ENCODE measurements at regions not wholly inside any gene's neighbourhood (a gene's known extent, or its start where the extent isn't known, plus 50 kb on each side); places are given as distances from the start of the nearest gene placed in this dataset.
"Not testable (repeated sequence)": the region's sequence is repeated elsewhere in the genome, so short reads cannot be mapped to it uniquely, and the experiment has no call there.

DNA sequence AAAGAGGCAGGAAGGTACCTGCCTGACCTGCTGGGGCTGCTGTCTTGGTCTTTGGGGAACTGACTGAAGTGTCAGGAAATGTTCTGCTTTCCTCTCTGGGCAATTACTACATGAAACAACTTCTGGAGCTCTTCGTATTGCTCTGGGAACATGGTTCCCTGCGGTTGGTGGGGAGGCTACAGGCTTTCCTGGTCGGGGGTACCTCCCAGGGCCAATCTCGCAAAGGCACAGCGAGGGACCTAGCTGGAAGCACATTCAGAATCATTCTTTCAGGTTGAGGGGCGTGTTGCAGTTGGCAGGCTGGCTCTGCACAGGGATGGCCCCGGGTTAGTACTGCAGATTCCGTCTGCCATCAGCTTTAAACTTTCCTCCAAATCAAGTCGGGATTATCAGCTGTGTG is 88.9 kb upstream of the RANBP3L start:
- H3K4me3 ChIP-seq (ENCODE audit: low read depth, low read length): no peak overlapping the region
- no peak for DNase-seq (ENCODE audit: low read depth, low spot score)
- TF ChIP-seq, protein P1, sequence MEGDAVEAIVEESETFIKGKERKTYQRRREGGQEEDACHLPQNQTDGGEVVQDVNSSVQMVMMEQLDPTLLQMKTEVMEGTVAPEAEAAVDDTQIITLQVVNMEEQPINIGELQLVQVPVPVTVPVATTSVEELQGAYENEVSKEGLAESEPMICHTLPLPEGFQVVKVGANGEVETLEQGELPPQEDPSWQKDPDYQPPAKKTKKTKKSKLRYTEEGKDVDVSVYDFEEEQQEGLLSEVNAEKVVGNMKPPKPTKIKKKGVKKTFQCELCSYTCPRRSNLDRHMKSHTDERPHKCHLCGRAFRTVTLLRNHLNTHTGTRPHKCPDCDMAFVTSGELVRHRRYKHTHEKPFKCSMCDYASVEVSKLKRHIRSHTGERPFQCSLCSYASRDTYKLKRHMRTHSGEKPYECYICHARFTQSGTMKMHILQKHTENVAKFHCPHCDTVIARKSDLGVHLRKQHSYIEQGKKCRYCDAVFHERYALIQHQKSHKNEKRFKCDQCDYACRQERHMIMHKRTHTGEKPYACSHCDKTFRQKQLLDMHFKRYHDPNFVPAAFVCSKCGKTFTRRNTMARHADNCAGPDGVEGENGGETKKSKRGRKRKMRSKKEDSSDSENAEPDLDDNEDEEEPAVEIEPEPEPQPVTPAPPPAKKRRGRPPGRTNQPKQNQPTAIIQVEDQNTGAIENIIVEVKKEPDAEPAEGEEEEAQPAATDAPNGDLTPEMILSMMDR (IDR thresholded peaks at IDR 0.05; ENCODE audit: insufficient read depth, low read length, missing control alignments): no peak
- POLR2A ChIA-PET: no interaction called here
- CTCF ChIA-PET: interaction anchor here (1.0 to 4.8 kb wide), 6 partner anchors 12 to 312 kb away, joined by 4 to 26 read pairs (median 6); no protein-coding TSS in a partner anchor

DNA sequence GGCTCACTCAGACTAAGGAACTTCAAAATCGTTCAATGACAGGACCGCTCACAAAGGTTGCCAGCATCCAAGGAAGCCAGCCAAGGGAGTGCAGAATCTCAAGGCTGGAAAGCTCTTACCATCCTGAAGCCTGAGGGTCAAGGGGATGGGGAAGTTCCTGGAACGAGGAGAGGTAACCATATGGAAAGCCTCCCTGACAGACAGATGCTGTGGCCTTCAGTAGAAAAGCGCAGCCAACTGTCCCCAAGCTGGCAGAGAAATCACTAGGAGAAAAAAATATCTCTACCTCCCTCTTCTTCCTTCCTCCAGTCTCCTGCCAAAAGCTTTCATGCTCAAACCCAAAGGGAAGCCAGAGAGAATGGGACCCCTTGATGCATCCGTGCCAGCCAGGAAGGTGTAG is 90.5 kb upstream of the RANBP3L start:
- ChIA-PET CTCF (interaction anchor here (0.6 to 4.8 kb wide), 5 partner anchors 86 to 304 kb away, joined by 3 to 26 read pairs (median 8); no protein-coding TSS in a partner anchor), POLR2A (no interaction called here)
- no peak for DNase-seq (ENCODE audit: low read depth, low spot score)
- H3K4me3 ChIP-seq (ENCODE audit: low read depth, low read length): no peak overlapping the region
- TF ChIP-seq, protein P1 (IDR thresholded peaks at IDR 0.05; ENCODE audit: insufficient read depth, low read length, missing control alignments): no peak

DNA sequence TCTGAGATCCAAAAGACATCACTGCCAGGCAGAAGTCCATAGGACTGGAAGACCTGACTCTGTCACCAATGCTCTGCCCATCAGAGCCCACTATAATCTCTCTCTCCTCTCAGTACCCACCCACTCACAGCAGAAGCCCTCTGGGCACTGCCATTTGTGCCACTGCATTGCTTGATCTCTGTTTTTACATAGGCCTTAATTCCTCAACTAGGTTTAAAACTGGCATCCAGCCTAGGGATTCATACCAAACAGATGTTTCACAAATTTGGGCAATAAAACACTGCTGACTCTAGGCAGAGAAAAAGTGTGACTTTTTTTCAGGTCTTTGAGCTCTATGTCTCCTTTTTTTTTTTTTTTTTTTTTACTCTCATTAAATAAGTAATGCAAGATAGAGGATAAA is 91.1 kb upstream of the RANBP3L start:
- CTCF ChIA-PET: interaction anchor here (0.7 to 3.5 kb wide), 7 partner anchors 15 to 303 kb away, joined by 3 to 39 read pairs (median 6); partner anchors contain the start of gene NADK2
- POLR2A ChIA-PET: interaction anchor here (0.6 to 1.2 kb wide), 2 partner anchors 35 kb away, joined by 3 read pairs; no protein-coding TSS in a partner anchor
- H3K4me3 ChIP-seq (ENCODE audit: low read depth, low read length): no peak overlapping the region

DNA sequence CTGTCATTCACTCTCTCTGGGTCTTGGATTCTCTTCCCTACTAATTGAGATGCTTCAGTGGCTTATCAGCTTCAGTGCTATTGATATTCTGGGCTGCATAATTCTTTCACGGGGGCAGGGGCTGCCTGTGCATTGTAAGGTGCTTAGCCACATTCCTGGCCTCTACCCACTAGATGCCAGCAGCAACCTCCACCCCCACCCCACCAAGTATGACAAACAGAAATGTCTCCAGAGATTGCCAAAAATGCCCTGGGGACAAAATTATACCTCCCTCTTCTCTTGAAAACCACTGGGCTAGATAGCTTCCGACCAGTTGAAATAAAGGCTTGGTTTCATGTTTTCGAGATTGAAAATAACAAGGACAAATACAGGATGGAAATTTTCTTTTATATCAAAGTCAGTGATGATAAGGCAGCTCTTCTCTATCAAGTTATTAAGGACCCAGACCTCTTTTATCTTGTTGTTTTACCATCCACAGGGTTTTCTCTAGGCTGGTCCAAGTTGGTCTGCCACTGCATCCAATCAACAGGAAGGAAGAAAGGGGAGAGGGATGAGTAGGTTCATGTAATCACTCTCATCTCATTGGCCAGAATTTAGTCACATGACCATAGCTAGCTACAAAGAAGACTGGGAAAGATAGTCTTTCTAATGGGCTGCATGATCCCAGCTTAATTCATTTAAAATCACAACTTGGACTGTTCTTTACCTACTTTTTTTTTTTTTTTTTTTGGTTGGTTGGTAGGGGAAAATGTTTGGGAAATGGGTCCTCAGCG is 92.1 kb upstream of the RANBP3L start:
- TF ChIP-seq, protein P1 (IDR thresholded peaks at IDR 0.05; ENCODE audit: insufficient read depth, low read length, missing control alignments): no peak
- ChIA-PET CTCF (interaction anchor here (1.0 to 3.5 kb wide), 11 partner anchors 10 to 315 kb away, joined by 3 to 39 read pairs (median 6); partner anchors contain the start of gene NADK2), POLR2A (interaction anchor here (0.6 to 1.2 kb wide), 2 partner anchors 30 to 36 kb away, joined by 3 read pairs; no protein-coding TSS in a partner anchor)
- DNase-seq (ENCODE audit: low read depth, low spot score): no peak
- H3K4me3 ChIP-seq (ENCODE audit: low read depth, low read length): no peak overlapping the region

More for the DNA sequence above, 91.1 kb upstream of the RANBP3L start:
- no peak for DNase-seq (ENCODE audit: low read depth, low spot score)
- TF ChIP-seq, protein P1 (IDR thresholded peaks at IDR 0.05; ENCODE audit: insufficient read depth, low read length, missing control alignments): no peak

DNA sequence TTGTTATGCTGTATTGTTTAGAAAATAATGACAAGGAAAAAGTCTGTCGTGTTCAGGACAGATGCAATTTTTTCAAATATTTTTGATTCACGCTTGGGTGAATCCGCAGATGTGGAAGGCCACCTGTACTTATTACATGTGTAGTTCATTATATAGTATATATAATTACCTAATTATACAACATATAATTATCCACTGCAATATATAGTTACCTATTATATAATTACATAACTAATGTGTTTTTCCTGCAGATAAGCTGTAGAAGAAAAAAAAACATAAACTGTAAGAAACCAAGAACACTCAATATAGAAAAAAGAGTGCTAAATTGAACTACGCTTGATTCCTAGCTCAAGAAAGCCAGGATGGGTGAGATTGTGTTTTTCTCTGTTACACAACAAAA is 93.6 kb upstream of the RANBP3L start:
- TF ChIP-seq, protein P1 (IDR thresholded peaks at IDR 0.05; ENCODE audit: insufficient read depth, low read length, missing control alignments): no peak
- DNase-seq (ENCODE audit: low read depth, low spot score): no peak
- ChIA-PET POLR2A (no interaction called here), CTCF (interaction anchor here (0.9 to 3.5 kb wide), 8 partner anchors 8 to 295 kb away, joined by 3 to 39 read pairs (median 4); no protein-coding TSS in a partner anchor)
- H3K4me3 ChIP-seq (ENCODE audit: low read depth, low read length): no peak overlapping the region

DNA sequence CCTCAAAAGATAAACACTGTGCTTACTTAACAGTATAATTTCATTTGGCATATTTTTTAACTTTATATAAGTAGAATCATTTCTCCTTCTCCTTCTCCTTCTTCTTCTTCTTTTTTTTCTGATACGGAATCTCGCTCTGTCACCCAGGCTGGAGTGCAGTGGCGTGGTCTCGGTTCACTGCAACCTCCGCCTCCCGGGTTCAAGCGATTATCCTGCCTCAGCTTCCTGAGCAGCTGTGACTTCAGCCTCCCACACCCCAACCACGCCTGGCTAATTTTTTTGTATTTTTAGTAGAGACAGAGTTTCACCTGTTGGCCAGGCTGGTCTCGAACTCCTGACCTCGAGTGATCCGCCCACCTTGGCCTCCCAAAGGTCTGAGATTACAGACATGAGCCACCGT is 94.2 kb upstream of the RANBP3L start:
- POLR2A ChIA-PET: interaction anchor here (0.5 kb wide), 1 partner anchor 168 kb away, joined by 4 read pairs; no protein-coding TSS in a partner anchor
- not testable (repeated sequence) for DNase-seq (ENCODE audit: low read depth, low spot score); H3K4me3 ChIP-seq (ENCODE audit: low read depth, low read length)
- CTCF ChIA-PET: interaction anchor here (0.9 to 3.5 kb wide), 5 partner anchors 9 to 295 kb away, joined by 3 to 39 read pairs (median 3); no protein-coding TSS in a partner anchor

All from AG04449 (cell line).